ENCODE measurements at regions not wholly inside any gene's neighbourhood (a gene's known extent, or its start where the extent isn't known, plus 50 kb on each side); places are given as distances from the start of the nearest gene placed in this dataset.

DNA sequence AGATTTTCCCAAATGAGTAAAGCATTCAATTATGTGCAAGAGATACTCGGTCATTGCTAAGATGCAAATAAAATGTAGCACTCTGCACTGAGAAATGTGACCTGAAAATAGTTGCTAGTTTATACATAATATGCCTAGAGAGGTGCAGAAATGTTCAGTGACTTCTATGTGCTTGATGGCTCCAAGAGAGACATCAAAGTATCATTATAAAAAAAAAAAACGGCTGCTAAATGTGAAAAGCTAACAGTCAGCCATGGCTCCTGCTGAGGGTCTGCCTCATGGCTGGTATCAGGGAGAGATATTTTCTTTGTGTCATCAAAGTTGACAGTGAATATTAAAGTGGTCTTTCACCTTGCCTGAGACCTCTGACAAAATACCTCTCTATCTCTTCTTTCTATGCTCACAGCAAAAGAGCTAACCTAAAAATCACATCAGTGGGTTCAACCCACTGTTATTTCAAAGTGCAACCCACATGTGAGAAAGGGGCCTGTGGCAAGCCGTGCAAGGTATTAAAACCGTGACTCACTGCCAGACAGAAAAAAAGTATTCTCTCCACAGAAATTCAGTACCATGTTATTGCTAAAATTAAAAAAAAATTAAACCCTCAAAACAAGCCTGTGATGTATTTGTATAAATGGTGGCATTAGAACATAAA, 259.0 kb downstream of the HIVEP2 start:
- Histone ChIP-seq H3K79me2 (ENCODE audit: control insufficient read depth, insufficient read depth, low read length) (no peaks in the 10 kb centered on the region), H3K27me3 (ENCODE audit: control insufficient read depth, extremely low read depth, insufficient read depth, low read length) (no peaks in the 10 kb centered on the region), H3K9me3 (ENCODE audit: control insufficient read depth, low read depth, low read length) (no peaks in the 10 kb centered on the region), H3K27ac (ENCODE audit: control insufficient read depth, insufficient read depth, low read length) (no peak overlapping the region), H4K20me1 (ENCODE audit: control insufficient read depth, extremely low read depth, insufficient read depth, low read length) (no peaks in the 10 kb centered on the region), H3K4me3 (ENCODE audit: control insufficient read depth in 2 of 3, extremely low read depth in 1 of 3, insufficient read depth in 2 of 3, low read depth in 1 of 3, low read length in 3 of 3) (no peak overlapping the region), H3K4me2 (ENCODE audit: control insufficient read depth, extremely low read depth, insufficient read depth, low read depth, low read length) (no peak overlapping the region), H3K4me1 (ENCODE audit: control insufficient read depth, extremely low read depth, insufficient read depth, low read length) (peaks cover 20% of the 10 kb centered on the region), H3K9ac (ENCODE audit: control insufficient read depth, extremely low read depth, insufficient read depth, low read length) (no peak overlapping the region), H2AFZ (ENCODE audit: control insufficient read depth, low read length) (no peak overlapping the region), H3K9me1 (ENCODE audit: control insufficient read depth, extremely low read depth, insufficient read depth, low read length) (no peaks in the 10 kb centered on the region), H3K36me3 (ENCODE audit: control insufficient read depth in 2 of 2, extremely low read depth in 1 of 2, insufficient read depth in 2 of 2, low read length in 2 of 2) (no peaks in the 10 kb centered on the region)
- TF ChIP-seq, protein P1, sequence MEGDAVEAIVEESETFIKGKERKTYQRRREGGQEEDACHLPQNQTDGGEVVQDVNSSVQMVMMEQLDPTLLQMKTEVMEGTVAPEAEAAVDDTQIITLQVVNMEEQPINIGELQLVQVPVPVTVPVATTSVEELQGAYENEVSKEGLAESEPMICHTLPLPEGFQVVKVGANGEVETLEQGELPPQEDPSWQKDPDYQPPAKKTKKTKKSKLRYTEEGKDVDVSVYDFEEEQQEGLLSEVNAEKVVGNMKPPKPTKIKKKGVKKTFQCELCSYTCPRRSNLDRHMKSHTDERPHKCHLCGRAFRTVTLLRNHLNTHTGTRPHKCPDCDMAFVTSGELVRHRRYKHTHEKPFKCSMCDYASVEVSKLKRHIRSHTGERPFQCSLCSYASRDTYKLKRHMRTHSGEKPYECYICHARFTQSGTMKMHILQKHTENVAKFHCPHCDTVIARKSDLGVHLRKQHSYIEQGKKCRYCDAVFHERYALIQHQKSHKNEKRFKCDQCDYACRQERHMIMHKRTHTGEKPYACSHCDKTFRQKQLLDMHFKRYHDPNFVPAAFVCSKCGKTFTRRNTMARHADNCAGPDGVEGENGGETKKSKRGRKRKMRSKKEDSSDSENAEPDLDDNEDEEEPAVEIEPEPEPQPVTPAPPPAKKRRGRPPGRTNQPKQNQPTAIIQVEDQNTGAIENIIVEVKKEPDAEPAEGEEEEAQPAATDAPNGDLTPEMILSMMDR (optimal IDR thresholded peaks at IDR 0.05 in 1 of 3, IDR thresholded peaks at IDR 0.05 in 1 of 3, conservative IDR thresholded peaks at IDR 0.05 in 1 of 3; ENCODE audit: extremely low read depth in 1 of 3, insufficient read depth in 2 of 3, low read length in 3 of 3): no peak
- TF ChIP-seq EZH2 (IDR thresholded peaks at IDR 0.05; ENCODE audit: low read length): no peak
- FAIRE-seq: no peak
- no peak for DNase-seq (ENCODE audit: low read depth, low spot score)
- dilution Hi-C loops (cut with MboI; ENCODE audit: extremely low pct_ligation_motif_present, low sequenced_read_pairs): no loop called here

DNA sequence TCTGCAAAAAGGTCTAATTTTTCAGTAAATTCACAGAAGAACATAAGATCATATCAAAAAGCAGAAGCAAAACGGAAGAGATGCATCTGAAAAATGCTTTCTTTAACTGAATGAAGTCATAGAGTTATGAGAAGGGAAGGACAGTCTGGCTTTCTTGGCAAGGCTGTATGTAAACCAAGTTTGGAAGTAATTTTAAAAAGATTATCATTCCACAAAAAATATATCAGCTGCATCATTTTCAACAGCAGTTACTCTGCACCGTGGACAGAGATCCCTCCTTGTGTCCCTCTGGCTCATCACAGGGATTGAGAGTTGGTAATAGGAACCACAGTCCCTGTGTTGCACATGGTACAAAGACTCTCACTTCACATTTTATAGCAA, 258.5 kb downstream of the HIVEP2 start:
- FAIRE-seq (no peak), DNase-seq (ENCODE audit: low read depth, low spot score) (no peak)
- Histone ChIP-seq H3K27ac (ENCODE audit: control insufficient read depth, insufficient read depth, low read length) (no peak overlapping the region), H2AFZ (ENCODE audit: control insufficient read depth, low read length) (no peak overlapping the region), H3K36me3 (ENCODE audit: control insufficient read depth in 2 of 2, extremely low read depth in 1 of 2, insufficient read depth in 2 of 2, low read length in 2 of 2) (no peaks in the 10 kb centered on the region), H3K4me3 (ENCODE audit: control insufficient read depth in 2 of 3, extremely low read depth in 1 of 3, insufficient read depth in 2 of 3, low read depth in 1 of 3, low read length in 3 of 3) (no peak overlapping the region), H3K4me1 (ENCODE audit: control insufficient read depth, extremely low read depth, insufficient read depth, low read length) (peaks cover 20% of the 10 kb centered on the region), H3K9ac (ENCODE audit: control insufficient read depth, extremely low read depth, insufficient read depth, low read length) (no peak overlapping the region), H3K9me3 (ENCODE audit: control insufficient read depth, low read depth, low read length) (no peaks in the 10 kb centered on the region), H3K79me2 (ENCODE audit: control insufficient read depth, insufficient read depth, low read length) (no peaks in the 10 kb centered on the region), H3K9me1 (ENCODE audit: control insufficient read depth, extremely low read depth, insufficient read depth, low read length) (no peaks in the 10 kb centered on the region), H3K27me3 (ENCODE audit: control insufficient read depth, extremely low read depth, insufficient read depth, low read length) (no peaks in the 10 kb centered on the region), H4K20me1 (ENCODE audit: control insufficient read depth, extremely low read depth, insufficient read depth, low read length) (no peaks in the 10 kb centered on the region), H3K4me2 (ENCODE audit: control insufficient read depth, extremely low read depth, insufficient read depth, low read depth, low read length) (no peak overlapping the region)
- TF ChIP-seq EZH2 (IDR thresholded peaks at IDR 0.05; ENCODE audit: low read length): no peak
- TF ChIP-seq, protein P1 (optimal IDR thresholded peaks at IDR 0.05 in 1 of 3, IDR thresholded peaks at IDR 0.05 in 1 of 3, conservative IDR thresholded peaks at IDR 0.05 in 1 of 3; ENCODE audit: extremely low read depth in 1 of 3, insufficient read depth in 2 of 3, low read length in 3 of 3): no peak
- dilution Hi-C loops (cut with MboI; ENCODE audit: extremely low pct_ligation_motif_present, low sequenced_read_pairs): no loop called here
